HTR-8/SVneo (cell line): ENCODE measurements at regions not wholly inside any gene's neighbourhood (a gene's known extent, or its start where the extent isn't known, plus 50 kb on each side); places are given as distances from the start of the nearest gene placed in this dataset.
A peak's percentile ranks its signal among the peaks of the same experiment; 100 is the strongest.
"Not testable (repeated sequence)": the region's sequence is repeated elsewhere in the genome, so short reads cannot be mapped to it uniquely, and the experiment has no call there.

Source experiments
- DNase-seq: peaks from one replicate; pipeline ENCODE4 v3.0.0; 2011; ENCODE audit warnings: low spot score, mixed read lengths; ENCODE audit not compliant: insufficient read length
- FAIRE-seq: peaks from 2 replicates; lab custom pipeline; 2011; peaks lifted over from hg19 to GRCh38; lab: Jason Lieb, UNC

- no peak for DNase-seq
- FAIRE-seq: no peak
Observed at GRCh38 chrX:63581906-63582305, 203.1 kb downstream of the ARHGEF9 start.

- FAIRE-seq: no peak
- DNase-seq: no peak
Observed at GRCh38 chrX:63581398-63581797, 203.6 kb downstream of the ARHGEF9 start.

GRCh38 chrX:63576533-63576932 is 208.5 kb downstream of the ARHGEF9 start:
- no peak for DNase-seq
- no peak for FAIRE-seq

- not testable (repeated sequence) for DNase-seq, FAIRE-seq
Observed at GRCh38 chrX:63575700-63576099, 209.3 kb downstream of the ARHGEF9 start.

GRCh38 chrX:63566856-63567255 is 215.7 kb upstream of the SPIN4 start:
- FAIRE-seq (no peak), DNase-seq (no peak)

- no peak for FAIRE-seq
- no peak for DNase-seq
Observed at GRCh38 chrX:63561425-63561824, 210.3 kb upstream of the SPIN4 start.

- peak; percentile 29 for DNase-seq
Observed at GRCh38 chrX:63560601-63561218, 209.6 kb upstream of the SPIN4 start.

GRCh38 chrX:63551856-63552255 is 200.7 kb upstream of the SPIN4 start:
- DNase-seq (no peak), FAIRE-seq (no peak)

More at GRCh38 chrX:63560601-63561218, 209.6 kb upstream of the SPIN4 start:
- no peak for FAIRE-seq

- FAIRE-seq (no peak), DNase-seq (no peak)
Observed at GRCh38 chrX:63530654-63531053, 179.5 kb upstream of the SPIN4 start.

- DNase-seq: no peak
Observed at GRCh38 chrX:63529961-63530360, 178.8 kb upstream of the SPIN4 start.

GRCh38 chrX:63526863-63527262 is 175.7 kb upstream of the SPIN4 start:
- DNase-seq: no peak
- no peak for FAIRE-seq

More at GRCh38 chrX:63529961-63530360, 178.8 kb upstream of the SPIN4 start:
- FAIRE-seq: no peak

GRCh38 chrX:63525491-63525890 is 174.4 kb upstream of the SPIN4 start:
- no peak for FAIRE-seq

GRCh38 chrX:63519368-63519767 is 168.2 kb upstream of the SPIN4 start:
- not testable (repeated sequence) for FAIRE-seq, DNase-seq

More at GRCh38 chrX:63525491-63525890, 174.4 kb upstream of the SPIN4 start:
- DNase-seq: no peak

GRCh38 chrX:63514569-63515080 is 163.5 kb upstream of the SPIN4 start:
- DNase-seq: no peak

GRCh38 chrX:63513825-63514568 is 162.9 kb upstream of the SPIN4 start:
- FAIRE-seq: no peak
- no peak for DNase-seq

More at GRCh38 chrX:63514569-63515080, 163.5 kb upstream of the SPIN4 start:
- FAIRE-seq: no peak

- DNase-seq (no peak), FAIRE-seq (no peak)
Observed at GRCh38 chrX:63511361-63511760, 160.2 kb upstream of the SPIN4 start.

- DNase-seq (no peak), FAIRE-seq (no peak)
Observed at GRCh38 chrX:63508668-63509067, 157.5 kb upstream of the SPIN4 start.

- DNase-seq: peak; percentile 0
- FAIRE-seq: no peak
Observed at GRCh38 chrX:63506320-63506719, 155.2 kb upstream of the SPIN4 start.

- FAIRE-seq: no peak
- DNase-seq: peak; percentile 0
Observed at GRCh38 chrX:63503541-63503940, 152.4 kb upstream of the SPIN4 start.

- FAIRE-seq (no peak), DNase-seq (no peak)
Observed at GRCh38 chrX:63488546-63489373, 137.6 kb upstream of the SPIN4 start.
